ENCODE measurements at regions not wholly inside any gene's neighbourhood (a gene's known extent, or its start where the extent isn't known, plus 50 kb on each side); places are given as distances from the start of the nearest gene placed in this dataset.
"Not testable (repeated sequence)": the region's sequence is repeated elsewhere in the genome, so short reads cannot be mapped to it uniquely, and the experiment has no call there.

DNA sequence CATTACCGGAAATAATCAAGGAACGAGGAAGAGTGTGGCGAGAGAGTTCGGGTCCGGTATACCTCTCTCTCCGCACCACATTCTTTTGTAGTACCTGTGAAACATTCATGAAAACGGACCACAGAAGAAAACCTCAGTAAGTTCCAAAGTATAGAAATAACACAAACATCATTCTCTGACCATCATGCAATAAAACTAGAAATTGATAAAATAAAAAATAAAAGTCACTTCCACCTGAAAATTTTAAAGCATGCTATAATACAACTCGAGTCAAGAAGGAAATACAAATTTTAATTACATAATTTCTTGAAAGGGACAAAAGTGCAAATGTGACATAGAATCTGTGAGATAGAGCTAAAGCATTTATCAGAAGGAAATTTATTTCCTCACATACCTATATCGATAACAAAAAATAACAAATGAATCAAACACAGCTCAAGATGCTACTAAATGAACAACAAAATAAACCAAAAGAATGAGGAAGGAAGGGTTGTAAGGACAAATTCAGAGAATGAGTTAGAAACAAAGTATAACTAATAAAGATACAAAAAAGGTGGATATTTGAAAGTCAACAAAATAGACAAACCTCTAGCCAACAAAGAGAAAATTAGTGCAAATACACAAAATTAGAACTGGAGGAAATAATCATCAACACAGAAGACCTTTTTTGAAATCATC is 84.2 kb downstream of the TRIM27 start:
- TF ChIP-seq CTCF (IDR thresholded peaks at IDR 0.05), result no peak
- no peak overlapping the region for H3K27ac Mint-ChIP-seq

GRCh38 chr6:28841290-28841689 is 82.5 kb downstream of the TRIM27 start:
- peaks cover 10% of the 10 kb centered on the region for H3K27me3 Mint-ChIP-seq (ENCODE audit: insufficient read depth)
- no peak overlapping the region for H3K4me3 Mint-ChIP-seq
- no peaks in the 10 kb centered on the region for H3K36me3 Mint-ChIP-seq (ENCODE audit: low read depth)
- no peak overlapping the region for H3K27ac Mint-ChIP-seq
- no peaks in the 10 kb centered on the region for H3K9me3 Mint-ChIP-seq
- no peak; the same call in none of the 2 replicates for TF ChIP-seq CTCF (IDR thresholded peaks at IDR 0.05)
- no peak for DNase-seq
- H3K4me1 Mint-ChIP-seq (ENCODE audit: low read depth), result peaks cover 20% of the 10 kb centered on the region

More for the DNA sequence above, 84.2 kb downstream of the TRIM27 start:
- H3K4me3 Mint-ChIP-seq, result peak overlapping the region; percentile 99
- no peaks in the 10 kb centered on the region for H3K36me3 Mint-ChIP-seq (ENCODE audit: low read depth)
- peaks cover 15% of the 10 kb centered on the region for H3K27me3 Mint-ChIP-seq (ENCODE audit: insufficient read depth)
- no peaks in the 10 kb centered on the region for H3K9me3 Mint-ChIP-seq
- no peak for DNase-seq
- H3K4me1 Mint-ChIP-seq (ENCODE audit: low read depth), result peaks cover 20% of the 10 kb centered on the region

- H3K27ac Mint-ChIP-seq; H3K4me3 Mint-ChIP-seq; H3K36me3 Mint-ChIP-seq (ENCODE audit: low read depth); DNase-seq; H3K9me3 Mint-ChIP-seq; H3K4me1 Mint-ChIP-seq (ENCODE audit: low read depth): not testable (repeated sequence)
- peak; percentile 29; the same call in 1 of the 2 replicates for TF ChIP-seq CTCF (IDR thresholded peaks at IDR 0.05)
- H3K27me3 Mint-ChIP-seq (ENCODE audit: insufficient read depth), result peaks cover 14% of the 10 kb centered on the region
These were observed 75.0 kb downstream of the TRIM27 start for GRCh38 chr6:28848756-28849155.
